Activated CD8-positive, alpha-beta memory T cell treated with anti-CD3 and anti-CD28 coated beads for 36 hours (primary cell): ENCODE measurements at regions not wholly inside any gene's neighbourhood (a gene's known extent, or its start where the extent isn't known, plus 50 kb on each side); places are given as distances from the start of the nearest gene placed in this dataset.

Source experiments
- CTCF ChIA-PET: fragments of 350-600 bp; sonication (Branson Sonifier 250); formaldehyde crosslinking; loops from one replicate; lab custom pipeline; 2021; ENCODE audit warnings: antibody characterized with exemption; lab: Charles Lee
- POLR2A ChIA-PET: fragments of 350-600 bp; sonication (Branson Sonifier 250); formaldehyde crosslinking; loops from one replicate; lab custom pipeline; 2021; ENCODE audit warnings: antibody characterized with exemption; lab: Charles Lee

- ChIA-PET POLR2A (no interaction called here), CTCF (no interaction called here)
Observed at GRCh38 chr11:93073508-93074280, 104.2 kb downstream of the MTNR1B start.

- POLR2A ChIA-PET: no interaction called here
Observed at GRCh38 chr11:93074352-93074751, 104.9 kb downstream of the MTNR1B start.

GRCh38 chr11:93075782-93076181 is 106.3 kb downstream of the MTNR1B start:
- ChIA-PET POLR2A (no interaction called here), CTCF (no interaction called here)

More at GRCh38 chr11:93074352-93074751, 104.9 kb downstream of the MTNR1B start:
- CTCF ChIA-PET: no interaction called here

GRCh38 chr11:93080146-93080759 is 110.8 kb downstream of the MTNR1B start:
- POLR2A ChIA-PET: no interaction called here
- CTCF ChIA-PET: no interaction called here

GRCh38 chr11:93081694-93082093 is 112.2 kb downstream of the MTNR1B start:
- ChIA-PET CTCF (no interaction called here), POLR2A (no interaction called here)

GRCh38 chr11:93082900-93083299 is 113.4 kb downstream of the MTNR1B start:
- POLR2A ChIA-PET: no interaction called here
- CTCF ChIA-PET: no interaction called here

GRCh38 chr11:93084727-93085505 is 112.9 kb downstream of the SLC36A4 start:
- ChIA-PET POLR2A (no interaction called here), CTCF (no interaction called here)

GRCh38 chr11:93089474-93090102 is 108.2 kb downstream of the SLC36A4 start:
- ChIA-PET CTCF (no interaction called here), POLR2A (no interaction called here)
